H9 (cell line): ENCODE measurements at regions not wholly inside any gene's neighbourhood (a gene's known extent, or its start where the extent isn't known, plus 50 kb on each side); places are given as distances from the start of the nearest gene placed in this dataset.

ENCODE experiments used
- DNase-seq: peaks from one replicate; pipeline ENCODE4 v3.0.0-alpha.2; 2017
- H2AFZ ChIP-seq: one replicate; pipeline ENCODE4 v1.6.1; 2013; ENCODE audit warnings: mild to moderate bottlenecking, low read length, control low read depth, moderate library complexity
- H2AK5ac ChIP-seq: 2 replicates; pipeline ENCODE4 v1.6.1; 2013; ENCODE audit warnings: low read length, control low read depth, mixed read lengths; ENCODE audit not compliant: insufficient read length
- H2BK120ac ChIP-seq: one replicate; pipeline ENCODE4 v1.6.1; 2013; ENCODE audit warnings: low read depth, mild to moderate bottlenecking, low read length, control low read depth, inconsistent platforms; ENCODE audit not compliant: poor library complexity, severe bottlenecking
- H2BK12ac ChIP-seq: 2 replicates; pipeline ENCODE4 v1.6.1; 2013; ENCODE audit warnings: low read length, control low read depth, mixed read lengths, low read depth; ENCODE audit not compliant: insufficient read length
- H2BK15ac ChIP-seq: 2 replicates; pipeline ENCODE4 v1.6.1; 2013; ENCODE audit warnings: low read depth, low read length, control low read depth
- H2BK20ac ChIP-seq: one replicate; pipeline ENCODE4 v1.6.1; 2013; ENCODE audit warnings: low read depth, mild to moderate bottlenecking, low read length, control low read depth, inconsistent platforms; ENCODE audit not compliant: poor library complexity, severe bottlenecking
- H2BK5ac ChIP-seq: 2 replicates; pipeline ENCODE4 v1.6.1; 2013; ENCODE audit warnings: low read length, control low read depth, mixed read lengths; ENCODE audit not compliant: insufficient read length
- H3K14ac ChIP-seq: 2 replicates; pipeline ENCODE4 v1.6.1; 2013; ENCODE audit warnings: low read length, control low read depth; ENCODE audit not compliant: insufficient read depth
- H3K18ac ChIP-seq: 2 replicates; pipeline ENCODE4 v1.6.1; 2013; ENCODE audit warnings: low read depth, mild to moderate bottlenecking, mixed read lengths, low read length, control low read depth; ENCODE audit not compliant: insufficient read length
- H3K23ac ChIP-seq: 2 replicates; pipeline ENCODE4 v1.6.1; 2013; ENCODE audit warnings: low read length, control low read depth, mixed read lengths, low read depth; ENCODE audit not compliant: insufficient read length
- H3K23me2 ChIP-seq: 2 replicates; pipeline ENCODE4 v1.6.1; 2013; ENCODE audit warnings: low read depth, mild to moderate bottlenecking, mixed read lengths, low read length, control low read depth; ENCODE audit not compliant: insufficient read length, poor library complexity, severe bottlenecking
- H3K27ac ChIP-seq: 2 replicates; pipeline ENCODE4 v1.5.1; 2013; ENCODE audit warnings: low read length, control low read depth, mixed read lengths, low read depth; ENCODE audit not compliant: insufficient read length
- H3K27me3 ChIP-seq: 2 replicates; pipeline ENCODE4 v1.6.1; 2013; ENCODE audit warnings: low read length, control low read depth, inconsistent platforms; ENCODE audit not compliant: insufficient read depth
- H3K4ac ChIP-seq: 2 replicates; pipeline ENCODE4 v1.6.1; 2013; ENCODE audit warnings: low read depth, mild to moderate bottlenecking, control low read depth, inconsistent platforms, low read length, moderate library complexity
- H3K4me1 ChIP-seq: 2 replicates; pipeline ENCODE4 v1.6.1; 2013; ENCODE audit warnings: low read length, control low read depth, inconsistent platforms; ENCODE audit not compliant: insufficient read depth
- H3K4me2 ChIP-seq: 2 replicates; pipeline ENCODE4 v1.6.1; 2013; ENCODE audit warnings: low read length, control low read depth, mixed read lengths; ENCODE audit not compliant: insufficient read length, insufficient read depth
- H3K56ac ChIP-seq: 2 replicates; pipeline ENCODE4 v1.6.1; 2013; ENCODE audit warnings: low read depth, mild to moderate bottlenecking, mixed read lengths, low read length, control low read depth; ENCODE audit not compliant: insufficient read length
- H3K79me1 ChIP-seq: 2 replicates; pipeline ENCODE4 v1.6.1; 2013; ENCODE audit warnings: low read depth, mild to moderate bottlenecking, moderate library complexity, low read length, control low read depth, inconsistent platforms; ENCODE audit not compliant: insufficient read depth, poor library complexity, severe bottlenecking
- H3K79me2 ChIP-seq: 2 replicates; pipeline ENCODE4 v1.6.1; 2013; ENCODE audit warnings: low read length, control low read depth, inconsistent platforms; ENCODE audit not compliant: insufficient read depth
- H3K9ac ChIP-seq: 2 replicates; pipeline ENCODE4 v1.6.1; 2013; ENCODE audit warnings: low read length, control low read depth, mixed read lengths; ENCODE audit not compliant: insufficient read length; ENCODE audit errors: extremely low read depth
- H3K9me3 ChIP-seq: one replicate; pipeline ENCODE4 v1.6.1; 2013; ENCODE audit warnings: low read depth, low read length, inconsistent platforms; ENCODE audit not compliant: control insufficient read depth
- H3T11ph ChIP-seq: one replicate; pipeline ENCODE4 v1.6.1; 2013; ENCODE audit warnings: mild to moderate bottlenecking, low read length, control low read depth, inconsistent platforms
- H4K20me1 ChIP-seq: one replicate; pipeline ENCODE4 v1.6.1; 2013; ENCODE audit not compliant: control insufficient read depth, insufficient read length, insufficient read depth
- H4K5ac ChIP-seq: 2 replicates; pipeline ENCODE4 v1.6.1; 2013; ENCODE audit warnings: low read depth, mild to moderate bottlenecking, mixed read lengths, low read length, control low read depth; ENCODE audit not compliant: insufficient read length
- H4K8ac ChIP-seq: replicated peaks from 2 replicates; pipeline ENCODE4 v1.6.1; 2013; ENCODE audit warnings: low read length, control low read depth, mixed read lengths, low read depth; ENCODE audit not compliant: insufficient read length
- H4K91ac ChIP-seq: 2 replicates; pipeline ENCODE4 v1.6.1; 2013; ENCODE audit warnings: low read depth, mild to moderate bottlenecking, moderate library complexity, mixed read lengths, low read length, control low read depth; ENCODE audit not compliant: insufficient read length
- H3K27ac Mint-ChIP-seq, 3 experiments: 2 replicates in 2 of 3; 3 replicates in 1 of 3; pipeline ENCODE4 v1.8.0; 2020 to 2021; ENCODE audit warnings: mixed read lengths in 3 of 3, mild to moderate bottlenecking in 1 of 3, moderate library complexity in 1 of 3
- H3K27me3 Mint-ChIP-seq: 2 replicates; pipeline ENCODE4 v1.8.0; 2021; ENCODE audit warnings: low read depth, mild to moderate bottlenecking, moderate library complexity, mixed read lengths
- H3K36me3 Mint-ChIP-seq, 3 experiments: 2 replicates in 2 of 3; 3 replicates in 1 of 3; pipeline ENCODE4 v1.8.0; 2020 to 2021; ENCODE audit warnings: low read depth in 3 of 3, mixed read lengths in 3 of 3; ENCODE audit not compliant: insufficient read depth in 1 of 3
- H3K4me1 Mint-ChIP-seq, 2 experiments: 2 replicates each; pipeline ENCODE4 v1.8.0; 2020; ENCODE audit warnings: mixed read lengths in 2 of 2
- H3K4me3 Mint-ChIP-seq, 2 experiments: 2 replicates in 1 of 2; 3 replicates in 1 of 2; pipeline ENCODE4 v1.8.0; 2020 to 2021; ENCODE audit warnings: mild to moderate bottlenecking in 2 of 2, mixed read lengths in 2 of 2, moderate library complexity in 1 of 2
- H3K9me3 Mint-ChIP-seq, 2 experiments: 2 replicates in 1 of 2; 3 replicates in 1 of 2; pipeline ENCODE4 v1.8.0; 2020; ENCODE audit warnings: mild to moderate bottlenecking in 2 of 2, mixed read lengths in 2 of 2, moderate library complexity in 1 of 2
- CTCF ChIP-seq: fragments of 200-600 bp; sonication (generic); conservative IDR thresholded peaks from 3 replicates; pipeline ENCODE4 v1.8.0; 2021; ENCODE audit warnings: antibody characterized with exemption, mild to moderate bottlenecking
- WGBS: extraction: QIAGEN DNeasy Blood & Tissue Kit; methylation state at CpG from one replicate; pipeline ENCODE4 v1.1.7; 2013; ENCODE audit warnings: missing lambda C conversion rate, low lambda C conversion rate, mixed read lengths; ENCODE audit not compliant: insufficient read length; ENCODE audit errors: extremely low coverage; 5-methylcytosine and 5-hydroxymethylcytosine counted together

- Histone ChIP-seq H3T11ph (no peak overlapping the region), H3K14ac (no peak overlapping the region), H3K4me1 (no peaks in the 10 kb centered on the region), H3K79me2 (no peaks in the 10 kb centered on the region), H2BK5ac (no peak overlapping the region), H2BK15ac (no peak overlapping the region), H3K27ac (no peak overlapping the region), H4K20me1 (no peaks in the 10 kb centered on the region), H3K9me3 (no peaks in the 10 kb centered on the region), H3K56ac (no peak overlapping the region), H2BK120ac (no peak overlapping the region), H3K18ac (no peak overlapping the region), H3K4ac (no peak overlapping the region), H3K23ac (no peak overlapping the region), H4K91ac (no peak overlapping the region), H2AK5ac (no peak overlapping the region), H4K5ac (no peak overlapping the region), H3K79me1 (no peaks in the 10 kb centered on the region), H3K4me2 (no peak overlapping the region), H2BK12ac (no peak overlapping the region), H3K23me2 (no peaks in the 10 kb centered on the region), H3K9ac (no peak overlapping the region), H2AFZ (no peak overlapping the region), H3K27me3 (no peaks in the 10 kb centered on the region), H2BK20ac (no peak overlapping the region), H4K8ac (no peak overlapping the region)
- Mint-ChIP-seq H3K4me3 (no peak overlapping the region), H3K27ac (no peak overlapping the region), H3K27me3 (no peaks in the 10 kb centered on the region), H3K9me3 (peaks cover 0 to 3% of the 10 kb centered on the region in 2 experiments; a peak in 2 of 5 replicates), H3K36me3 (no peaks in the 10 kb centered on the region; a peak in 2 of 7 replicates), H3K4me1 (peaks cover 15 to 22% of the 10 kb centered on the region in 2 experiments)
- no CpG with 5 or more reads among the region's 1 CpG for WGBS
- no peak for DNase-seq
- no peak for TF ChIP-seq CTCF
Measured at GRCh38 chr22:47697861-47698260, 935.4 kb downstream of the TBC1D22A start.
